K562 (cell line): ENCODE measurements at regions not wholly inside any gene's neighbourhood (a gene's known extent, or its start where the extent isn't known, plus 50 kb on each side); places are given as distances from the start of the nearest gene placed in this dataset.

Experiments
- EP300 ChIP-seq: IDR thresholded peaks from 2 replicates; pipeline ENCODE4 v1.6.1; 2012; ENCODE audit warnings: low read length, improper control_type of control experiment
- IRF2 ChIP-seq: sonication (generic); formaldehyde crosslinking; IDR thresholded peaks from 2 replicates; pipeline ENCODE4 v1.8.1; 2022; ENCODE audit warnings: mild to moderate bottlenecking, missing genetic modification reagents

DNA sequence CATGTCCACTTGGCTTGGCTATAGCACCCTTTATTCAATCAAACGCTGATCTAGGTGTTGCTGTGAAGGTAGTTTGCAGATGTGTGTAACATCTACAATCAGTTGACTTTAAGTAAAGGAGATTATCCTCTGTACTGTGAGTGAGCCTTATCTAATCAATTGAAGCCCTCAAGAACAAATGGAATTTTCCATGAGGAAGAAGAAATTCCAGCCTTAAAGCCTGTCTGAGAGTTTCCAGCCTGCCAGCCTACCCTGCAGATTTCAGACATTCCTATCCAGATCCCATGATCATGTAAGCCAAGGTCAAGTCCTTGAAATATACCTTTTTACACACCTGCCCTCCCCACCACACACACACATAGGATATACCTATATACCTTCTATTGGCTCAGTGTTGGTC lies 696.7 kb downstream of the MRPL39 start:
- no peak for TF ChIP-seq EP300
- TF ChIP-seq IRF2 (CRISPR knock-in tag) = no peak
